Neural crest cell (in vitro differentiated cells): ENCODE measurements at regions not wholly inside any gene's neighbourhood (a gene's known extent, or its start where the extent isn't known, plus 50 kb on each side); places are given as distances from the start of the nearest gene placed in this dataset.
A peak's percentile ranks its signal among the peaks of the same experiment; 100 is the strongest.
"Not testable (repeated sequence)": the region's sequence is repeated elsewhere in the genome, so short reads cannot be mapped to it uniquely, and the experiment has no call there.

Source experiments
- DNase-seq: peaks from one replicate; pipeline ENCODE4 v3.0.0; 2021; ENCODE audit warnings: low read depth, mixed read lengths, low spot score
- H3K27ac Mint-ChIP-seq: one replicate; pipeline ENCODE4 v1.8.0; 2021; ENCODE audit warnings: mild to moderate bottlenecking, mixed read lengths; ENCODE audit not compliant: unreplicated experiment
- H3K27me3 Mint-ChIP-seq: 2 replicates; pipeline ENCODE4 v1.8.0; 2021; ENCODE audit warnings: low read depth, mild to moderate bottlenecking, mixed read lengths
- H3K36me3 Mint-ChIP-seq: 2 replicates; pipeline ENCODE4 v1.8.0; 2021; ENCODE audit warnings: low read depth, mild to moderate bottlenecking, mixed read lengths
- H3K4me1 Mint-ChIP-seq: 2 replicates; pipeline ENCODE4 v1.8.0; 2021; ENCODE audit warnings: mixed read lengths
- H3K4me3 Mint-ChIP-seq: one replicate; pipeline ENCODE4 v1.8.0; 2021; ENCODE audit warnings: mild to moderate bottlenecking, mixed read lengths
- H3K9me3 Mint-ChIP-seq: 2 replicates; pipeline ENCODE4 v1.8.0; 2021; ENCODE audit warnings: mixed read lengths
- CTCF ChIP-seq: fragments of 200-600 bp; sonication (generic); conservative IDR thresholded peaks from 2 replicates; pipeline ENCODE4 v1.5.0; 2021; ENCODE audit warnings: antibody characterized with exemption, mild to moderate bottlenecking

GRCh38 chr17:73855720-73856333 is 211.6 kb upstream of the SDK2 start:
- Mint-ChIP-seq H3K4me1 (peaks cover 5% of the 10 kb centered on the region), H3K27me3 (no peaks in the 10 kb centered on the region), H3K4me3 (no peak overlapping the region), H3K9me3 (peaks cover 4% of the 10 kb centered on the region), H3K27ac (peak overlapping the region; percentile 12), H3K36me3 (no peaks in the 10 kb centered on the region)
- TF ChIP-seq CTCF = no peak
- DNase-seq = no peak

- H3K27ac Mint-ChIP-seq = no peak overlapping the region
These were observed 212.3 kb upstream of the SDK2 start for GRCh38 chr17:73856556-73856955.

GRCh38 chr17:73859439-73860008 is 215.3 kb upstream of the SDK2 start:
- not testable (repeated sequence) for H3K4me1 Mint-ChIP-seq, H3K27ac Mint-ChIP-seq, DNase-seq, H3K36me3 Mint-ChIP-seq, H3K27me3 Mint-ChIP-seq, H3K4me3 Mint-ChIP-seq, H3K9me3 Mint-ChIP-seq

More at GRCh38 chr17:73856556-73856955, 212.3 kb upstream of the SDK2 start:
- Mint-ChIP-seq H3K27me3 (no peaks in the 10 kb centered on the region), H3K36me3 (no peaks in the 10 kb centered on the region), H3K9me3 (peaks cover 4% of the 10 kb centered on the region), H3K4me3 (no peak overlapping the region), H3K4me1 (no peaks in the 10 kb centered on the region)
- DNase-seq = no peak
- no peak for TF ChIP-seq CTCF

DNA sequence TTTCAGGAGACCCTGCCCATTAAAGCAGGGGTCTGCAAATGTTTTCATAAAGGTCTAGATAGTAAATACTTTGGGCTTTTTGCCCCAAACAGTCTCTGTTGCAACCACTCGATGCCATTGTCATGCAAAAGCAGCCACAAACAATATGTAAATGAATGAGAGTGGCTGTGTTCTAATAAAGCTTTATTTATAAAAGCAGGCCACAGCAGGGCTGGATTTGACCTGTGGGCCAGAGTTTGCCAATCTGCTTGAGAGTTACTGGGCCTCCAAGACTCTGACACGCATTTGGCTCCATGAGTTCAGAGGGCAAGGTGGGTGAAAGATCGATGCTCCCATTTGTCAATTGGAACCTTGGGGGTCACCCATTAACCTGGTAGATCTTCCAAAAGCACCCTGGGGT is 217.3 kb upstream of the SDK2 start:
- no peak for TF ChIP-seq CTCF
- no peak for DNase-seq
- Mint-ChIP-seq H3K27ac (no peak overlapping the region), H3K4me1 (no peaks in the 10 kb centered on the region), H3K4me3 (no peak overlapping the region), H3K36me3 (no peaks in the 10 kb centered on the region), H3K9me3 (no peaks in the 10 kb centered on the region), H3K27me3 (no peaks in the 10 kb centered on the region)

GRCh38 chr17:73863761-73864535 is 219.7 kb upstream of the SDK2 start:
- Mint-ChIP-seq H3K4me3 (no peak overlapping the region), H3K9me3 (no peaks in the 10 kb centered on the region)
- no peak for TF ChIP-seq CTCF

DNA sequence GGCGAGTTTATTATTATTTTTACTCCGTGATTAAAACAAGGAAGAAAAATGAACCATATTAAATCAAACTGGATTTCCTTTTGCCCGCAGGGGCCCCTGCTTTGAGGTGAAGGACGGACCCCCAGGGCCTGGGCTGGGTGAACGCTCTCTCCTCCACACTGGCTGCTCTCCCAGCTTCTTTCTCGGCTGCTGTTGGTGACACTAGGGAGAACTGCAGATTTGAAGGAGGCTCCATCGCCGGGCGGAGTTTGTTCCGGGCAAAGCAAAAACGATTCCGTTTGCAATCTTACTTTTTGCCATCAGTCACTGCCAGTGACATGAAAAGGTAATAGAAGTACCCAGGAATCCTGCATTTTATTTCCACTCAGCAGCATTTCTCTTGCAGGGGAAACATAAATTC is 221.6 kb upstream of the SDK2 start:
- H3K36me3 Mint-ChIP-seq = no peaks in the 10 kb centered on the region
- H3K9me3 Mint-ChIP-seq = no peaks in the 10 kb centered on the region
- no peaks in the 10 kb centered on the region for H3K27me3 Mint-ChIP-seq
- DNase-seq = no peak
- H3K4me3 Mint-ChIP-seq = no peak overlapping the region
- no peak overlapping the region for H3K27ac Mint-ChIP-seq
- no peaks in the 10 kb centered on the region for H3K4me1 Mint-ChIP-seq
- no peak for TF ChIP-seq CTCF

More at GRCh38 chr17:73863761-73864535, 219.7 kb upstream of the SDK2 start:
- no peak for DNase-seq
- Mint-ChIP-seq H3K36me3 (no peaks in the 10 kb centered on the region), H3K4me1 (no peaks in the 10 kb centered on the region), H3K27me3 (no peaks in the 10 kb centered on the region), H3K27ac (no peak overlapping the region)
